ENCODE measurements at regions not wholly inside any gene's neighbourhood (a gene's known extent, or its start where the extent isn't known, plus 50 kb on each side); places are given as distances from the start of the nearest gene placed in this dataset.

GRCh38 chr11:134734894-134735293, 322.9 kb upstream of the B3GAT1 start:
- no peak for TF ChIP-seq CTCF (IDR thresholded peaks at IDR 0.05; ENCODE audit: borderline replicate concordance, extremely low read depth, insufficient read depth)
- Histone ChIP-seq H3K4me3 (ENCODE audit: low read length in 3 of 3) (no peak overlapping the region), H3K27ac (ENCODE audit: low read depth in 2 of 2, low read length in 2 of 2) (no peak overlapping the region), H3K36me3 (ENCODE audit: control insufficient read depth in 2 of 3, insufficient read depth in 3 of 3, low read length in 3 of 3) (no peaks in the 10 kb centered on the region), H3K9ac (ENCODE audit: low read length in 3 of 3) (no peak overlapping the region), H3K9me3 (ENCODE audit: control insufficient read depth in 2 of 3, insufficient read depth in 1 of 3, low read length in 3 of 3) (peaks cover 0 to 2% (median 0%) of the 10 kb centered on the region in 3 donors), H3K27me3 (ENCODE audit: control insufficient read depth, insufficient read depth, low read length) (no peaks in the 10 kb centered on the region), H3K4me1 (ENCODE audit: control insufficient read depth in 2 of 3, insufficient read depth in 2 of 3, low read depth in 1 of 3, low read length in 3 of 3) (peaks cover 0 to 12% (median 11%) of the 10 kb centered on the region in 3 donors)
- no peak for DNase-seq
- intact Hi-C loops (cut with DNase I), result no loop called here
- FAIRE-seq, result no peak

GRCh38 chr11:134734141-134734845, 322.3 kb upstream of the B3GAT1 start:
- TF ChIP-seq CTCF (IDR thresholded peaks at IDR 0.05; ENCODE audit: borderline replicate concordance, extremely low read depth, insufficient read depth), result no peak
- FAIRE-seq, result peak; percentile 8
- no peak overlapping the region for H3K4me3 ChIP-seq (ENCODE audit: low read length in 3 of 3)
- peaks cover 0 to 12% (median 11%) of the 10 kb centered on the region in 3 donors for H3K4me1 ChIP-seq (ENCODE audit: control insufficient read depth in 2 of 3, insufficient read depth in 2 of 3, low read depth in 1 of 3, low read length in 3 of 3)
- H3K36me3 ChIP-seq (ENCODE audit: control insufficient read depth in 2 of 3, insufficient read depth in 3 of 3, low read length in 3 of 3), result no peaks in the 10 kb centered on the region
- DNase-seq, result peak in 4 of 5 donors; percentile 71 to 86 (median 82)
- no peaks in the 10 kb centered on the region for H3K27me3 ChIP-seq (ENCODE audit: control insufficient read depth, insufficient read depth, low read length)
- no peak overlapping the region for H3K27ac ChIP-seq (ENCODE audit: low read depth in 2 of 2, low read length in 2 of 2)
- no peaks in the 10 kb centered on the region for H3K9me3 ChIP-seq (ENCODE audit: control insufficient read depth in 2 of 3, insufficient read depth in 1 of 3, low read length in 3 of 3)
- intact Hi-C loops (cut with DNase I), result no loop called here
- H3K9ac ChIP-seq (ENCODE audit: low read length in 3 of 3), result peak overlapping the region in 1 of 3 donors; percentile 7

- H3K4me3 ChIP-seq (ENCODE audit: low read length in 3 of 3), result no peak overlapping the region
These were observed 321.6 kb upstream of the B3GAT1 start for GRCh38 chr11:134733646-134734045.

More at GRCh38 chr11:134733646-134734045, 321.6 kb upstream of the B3GAT1 start:
- H3K9me3 ChIP-seq (ENCODE audit: control insufficient read depth in 2 of 3, insufficient read depth in 1 of 3, low read length in 3 of 3), result no peaks in the 10 kb centered on the region
- H3K9ac ChIP-seq (ENCODE audit: low read length in 3 of 3), result no peak overlapping the region
- intact Hi-C loops (cut with DNase I), result no loop called here
- peaks cover 0 to 12% (median 11%) of the 10 kb centered on the region in 3 donors for H3K4me1 ChIP-seq (ENCODE audit: control insufficient read depth in 2 of 3, insufficient read depth in 2 of 3, low read depth in 1 of 3, low read length in 3 of 3)
- H3K27me3 ChIP-seq (ENCODE audit: control insufficient read depth, insufficient read depth, low read length), result no peaks in the 10 kb centered on the region
- TF ChIP-seq CTCF (IDR thresholded peaks at IDR 0.05; ENCODE audit: borderline replicate concordance, extremely low read depth, insufficient read depth), result no peak
- no peak overlapping the region for H3K27ac ChIP-seq (ENCODE audit: low read depth in 2 of 2, low read length in 2 of 2)
- DNase-seq (peak in 4 of 5 donors; percentile 77 to 87 (median 80)), FAIRE-seq (no peak)
- no peaks in the 10 kb centered on the region for H3K36me3 ChIP-seq (ENCODE audit: control insufficient read depth in 2 of 3, insufficient read depth in 3 of 3, low read length in 3 of 3)
